B cell (primary cell): ENCODE measurements at regions not wholly inside any gene's neighbourhood (a gene's known extent, or its start where the extent isn't known, plus 50 kb on each side); places are given as distances from the start of the nearest gene placed in this dataset.

ENCODE experiments used
- ATAC-seq: fragments of 200-7000 bp; cut with Tn5 transposase; one replicate; pipeline ENCODE4 v1.10.0; 2021; ENCODE audit warnings: low read depth, mild to moderate bottlenecking, moderate number of reproducible peaks, moderate library complexity
- CTCF ChIA-PET: fragments of 350-600 bp; sonication (Branson Sonifier 250); formaldehyde crosslinking; loops from one replicate; lab custom pipeline; 2021; ENCODE audit warnings: antibody characterized with exemption, inconsistent platforms; lab: Charles Lee
- POLR2A ChIA-PET: fragments of 350-600 bp; sonication (Branson Sonifier 250); formaldehyde crosslinking; loops from one replicate; lab custom pipeline; 2021; ENCODE audit warnings: antibody characterized with exemption; lab: Charles Lee
- DNase-seq: peaks from one replicate; pipeline ENCODE4 v3.0.0; 2013
- H2AFZ ChIP-seq: 2 replicates; pipeline ENCODE4 v1.6.1; 2012; ENCODE audit warnings: mild to moderate bottlenecking, low read depth, low read length; ENCODE audit not compliant: insufficient read depth, poor library complexity, severe bottlenecking
- H3K27ac ChIP-seq, 2 donors: 1 replicate in 1 of 2; 2 replicates in 1 of 2; pipeline ENCODE4 v1.5.1; 2012 to 2013; ENCODE audit warnings: low read length in 2 of 2, mild to moderate bottlenecking in 2 of 2, moderate library complexity in 1 of 2
- H3K27me3 ChIP-seq, 4 experiments: fragments of 200-600 bp in 1 of 4; sonication (generic) in 1 of 4; replicated peaks in 1 of 4; 1 replicate in 2 of 4; 2 replicates in 2 of 4; pipeline versions ENCODE4 v1.6.1 to v1.7.0; 2013 to 2016; ENCODE audit warnings: low read length in 3 of 4, mild to moderate bottlenecking in 2 of 4, mixed read lengths in 1 of 4, moderate library complexity in 1 of 4; ENCODE audit not compliant: insufficient read depth in 4 of 4, control insufficient read depth in 3 of 4; ENCODE audit errors: control extremely low read depth in 1 of 4
- H3K36me3 ChIP-seq, 2 experiments: replicated peaks in 1 of 2; 1 replicate in 1 of 2; 2 replicates in 1 of 2; pipeline versions ENCODE4 v1.6.1 to v1.7.1; 2013; ENCODE audit warnings: low read length in 1 of 2; ENCODE audit not compliant: insufficient read depth in 2 of 2, control insufficient read depth in 1 of 2; ENCODE audit errors: control extremely low read depth in 1 of 2, extremely low read depth in 1 of 2
- H3K4me1 ChIP-seq, 2 donors: fragments of 200-600 bp in 1 of 2; sonication (generic) in 1 of 2; 1 replicate in 1 of 2; 2 replicates in 1 of 2; pipeline versions ENCODE4 v1.5.1 to v1.6.1; 2013 to 2017; ENCODE audit warnings: low read length in 2 of 2; ENCODE audit not compliant: control insufficient read depth in 2 of 2, insufficient read depth in 2 of 2
- H3K4me2 ChIP-seq: replicated peaks from 2 replicates; pipeline ENCODE3; 2012; ENCODE audit warnings: mild to moderate bottlenecking, low read depth, low read length; ENCODE audit not compliant: poor library complexity, severe bottlenecking
- H3K4me3 ChIP-seq, 5 experiments: fragments of 200-600 bp in 1 of 5; sonication (generic) in 1 of 5; 1 replicate in 3 of 5; 2 replicates in 2 of 5; pipeline versions ENCODE4 v1.5.1 to v1.7.0; 2011 to 2016; ENCODE audit warnings: low read length in 4 of 5, mild to moderate bottlenecking in 4 of 5, low read depth in 2 of 5, control low read depth in 1 of 5, moderate library complexity in 1 of 5; ENCODE audit not compliant: insufficient read depth in 1 of 5; ENCODE audit errors: control extremely low read depth in 1 of 5, extremely low read depth in 1 of 5
- H3K79me2 ChIP-seq: fragments of 200-600 bp; sonication (generic); one replicate; pipeline ENCODE4 v1.6.0; 2016; ENCODE audit warnings: low read length; ENCODE audit not compliant: control insufficient read depth, insufficient read depth
- H3K9ac ChIP-seq: fragments of 200-600 bp; sonication (generic); 2 replicates; pipeline ENCODE4 v1.6.1; 2017; ENCODE audit warnings: mild to moderate bottlenecking, low read length, moderate library complexity
- H3K9me3 ChIP-seq, 3 donors: one replicate each; pipeline versions ENCODE4 v1.6.1 to v1.7.1; 2013; ENCODE audit warnings: low read length in 2 of 3; ENCODE audit not compliant: control insufficient read depth in 2 of 3, insufficient read depth in 1 of 3; ENCODE audit errors: control extremely low read depth in 1 of 3
- H4K20me1 ChIP-seq: 2 replicates; pipeline ENCODE4 v1.6.0; 2012; ENCODE audit warnings: mild to moderate bottlenecking, low read length; ENCODE audit not compliant: insufficient read depth, control insufficient read depth, poor library complexity, severe bottlenecking
- H3K27ac Mint-ChIP-seq: one replicate; pipeline ENCODE4 v1.8.0; 2021; ENCODE audit warnings: mixed read lengths
- H3K27me3 Mint-ChIP-seq: one replicate; pipeline ENCODE4 v1.8.0; 2021; ENCODE audit warnings: mixed read lengths
- H3K4me1 Mint-ChIP-seq: one replicate; pipeline ENCODE4 v1.8.0; 2021; ENCODE audit warnings: mixed read lengths
- H3K4me3 Mint-ChIP-seq: one replicate; pipeline ENCODE4 v1.8.0; 2021; ENCODE audit warnings: mixed read lengths
- H3K9me3 Mint-ChIP-seq: one replicate; pipeline ENCODE4 v1.8.0; 2022; ENCODE audit warnings: mixed read lengths; ENCODE audit not compliant: insufficient read depth
- CTCF ChIP-seq: fragments of 200-600 bp; IDR thresholded peaks from one replicate; pipeline ENCODE4 v1.8.0; 2022; ENCODE audit warnings: antibody characterized with exemption, mild to moderate bottlenecking
- EZH2 ChIP-seq: IDR thresholded peaks from 2 replicates; pipeline ENCODE4 v1.6.1; 2012; ENCODE audit warnings: borderline replicate concordance, low read depth, mild to moderate bottlenecking, moderate library complexity, low read length; ENCODE audit not compliant: insufficient read depth, poor library complexity, severe bottlenecking
- WGBS: methylation state at CpG from one replicate; pipeline ENCODE4 v1.1.5; 2013; ENCODE audit warnings: missing lambda C conversion rate; ENCODE audit not compliant: insufficient coverage; 5-methylcytosine and 5-hydroxymethylcytosine counted together
- intact Hi-C: fragments of 100-400 bp; cut with micrococcal nuclease; formaldehyde crosslinking; loops from one replicate; pipeline ENCODE4 v1.10.0; 2022

GRCh38 chr1:115556236-115556635 is 85.5 kb upstream of the VANGL1 start:
- Histone ChIP-seq H3K4me1 (no peaks in the 10 kb centered on the region), H3K4me3 (no peak overlapping the region), H3K79me2 (no peaks in the 10 kb centered on the region), H2AFZ (no peak overlapping the region), H3K9me3 (no peaks in the 10 kb centered on the region), H3K9ac (no peak overlapping the region), H4K20me1 (no peaks in the 10 kb centered on the region), H3K27ac (no peak overlapping the region), H3K4me2 (no peak overlapping the region), H3K27me3 (peaks cover 0 to 3% (median 0%) of the 10 kb centered on the region in 4 experiments), H3K36me3 (no peaks in the 10 kb centered on the region)
- DNase-seq = no peak
- H3K4me1 Mint-ChIP-seq = no peaks in the 10 kb centered on the region
- H3K9me3 Mint-ChIP-seq = no peaks in the 10 kb centered on the region
- ChIA-PET POLR2A (no interaction called here), CTCF (no interaction called here)
- ATAC-seq = no peak
- H3K27ac Mint-ChIP-seq = no peak overlapping the region
- H3K4me3 Mint-ChIP-seq = no peak overlapping the region
- H3K27me3 Mint-ChIP-seq = peaks cover 12% of the 10 kb centered on the region
- no peak for TF ChIP-seq EZH2
- TF ChIP-seq CTCF = no peak
- 100% methylated on average over 1 of the region's 1 CpG for WGBS
- intact Hi-C loops = no loop called here

DNA sequence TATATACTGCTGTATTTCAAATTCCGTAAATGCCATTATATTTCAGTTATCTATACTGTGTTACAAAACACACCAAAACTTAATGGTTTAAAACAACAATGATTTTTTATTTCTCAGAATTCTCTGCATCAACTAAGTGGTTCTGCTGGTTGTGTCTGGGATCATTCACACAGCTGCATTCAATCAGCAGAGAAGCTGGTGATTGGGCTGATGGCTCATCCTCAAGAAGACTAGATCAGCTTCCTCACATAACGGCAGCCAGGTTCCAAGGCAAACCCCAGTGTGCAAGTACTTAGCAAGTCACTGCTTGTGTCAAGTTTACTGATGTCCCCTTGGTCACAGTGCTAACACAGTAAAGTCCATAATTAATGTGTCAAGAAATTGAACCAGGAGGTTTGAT is 86.3 kb upstream of the VANGL1 start:
- TF ChIP-seq EZH2 (no peak), CTCF (no peak)
- Histone ChIP-seq H2AFZ (no peak overlapping the region), H3K9ac (no peak overlapping the region), H3K79me2 (no peaks in the 10 kb centered on the region), H3K27me3 (peaks cover 0 to 3% (median 0%) of the 10 kb centered on the region in 4 experiments), H3K4me3 (no peak overlapping the region), H4K20me1 (no peaks in the 10 kb centered on the region), H3K4me2 (no peak overlapping the region), H3K27ac (no peak overlapping the region), H3K9me3 (no peaks in the 10 kb centered on the region), H3K36me3 (no peaks in the 10 kb centered on the region), H3K4me1 (no peaks in the 10 kb centered on the region)
- no peak overlapping the region for H3K27ac Mint-ChIP-seq
- no peaks in the 10 kb centered on the region for H3K9me3 Mint-ChIP-seq
- no CpG with 5 or more reads among the region's 2 CpGs for WGBS
- intact Hi-C loops = no loop called here
- ChIA-PET POLR2A (no interaction called here), CTCF (no interaction called here)
- no peak overlapping the region for H3K4me3 Mint-ChIP-seq
- no peak for DNase-seq
- H3K4me1 Mint-ChIP-seq = no peaks in the 10 kb centered on the region
- ATAC-seq = no peak
- H3K27me3 Mint-ChIP-seq = peaks cover 12% of the 10 kb centered on the region
